ENCODE measurements at regions not wholly inside any gene's neighbourhood (a gene's known extent, or its start where the extent isn't known, plus 50 kb on each side); places are given as distances from the start of the nearest gene placed in this dataset.

- DNase-seq (ENCODE audit: low read depth, low spot score) = no peak
Measured at GRCh38 chr2:219997341-219997851, 370.0 kb downstream of the SLC4A3 start.

GRCh38 chr2:219998107-219998506, 370.7 kb downstream of the SLC4A3 start:
- DNase-seq (ENCODE audit: low read depth, low spot score) = no peak

- no peak for DNase-seq (ENCODE audit: low read depth, low spot score)
Measured at GRCh38 chr2:219998714-219999227, 371.3 kb downstream of the SLC4A3 start.

GRCh38 chr2:220000080-220000479, 372.6 kb downstream of the SLC4A3 start:
- DNase-seq (ENCODE audit: low read depth, low spot score) = no peak

- no peak for DNase-seq (ENCODE audit: low read depth, low spot score)
Measured at GRCh38 chr2:220000586-220000985, 373.2 kb downstream of the SLC4A3 start.

- no peak for DNase-seq (ENCODE audit: low read depth, low spot score)
Measured at GRCh38 chr2:220001751-220002150, 374.3 kb downstream of the SLC4A3 start.

GRCh38 chr2:220002251-220002650, 374.8 kb downstream of the SLC4A3 start:
- DNase-seq (ENCODE audit: low read depth, low spot score) = no peak

GRCh38 chr2:220002699-220003098, 375.3 kb downstream of the SLC4A3 start:
- no peak for DNase-seq (ENCODE audit: low read depth, low spot score)

GRCh38 chr2:220005362-220005761, 377.9 kb downstream of the SLC4A3 start:
- DNase-seq (ENCODE audit: low read depth, low spot score) = no peak

GRCh38 chr2:220006152-220006621, 378.8 kb downstream of the SLC4A3 start:
- no peak for DNase-seq (ENCODE audit: low read depth, low spot score)

GRCh38 chr2:220011859-220012258, 384.4 kb downstream of the SLC4A3 start:
- DNase-seq (ENCODE audit: low read depth, low spot score) = no peak

- no peak for DNase-seq (ENCODE audit: low read depth, low spot score)
Measured at GRCh38 chr2:220014961-220015360, 387.5 kb downstream of the SLC4A3 start.

- no peak for DNase-seq (ENCODE audit: low read depth, low spot score)
Measured at GRCh38 chr2:220015576-220015975, 388.1 kb downstream of the SLC4A3 start.

- no peak for DNase-seq (ENCODE audit: low read depth, low spot score)
Measured at GRCh38 chr2:220025207-220025606, 397.8 kb downstream of the SLC4A3 start.

- DNase-seq (ENCODE audit: low read depth, low spot score) = no peak
Measured at GRCh38 chr2:220029013-220029412, 401.6 kb downstream of the SLC4A3 start.

GRCh38 chr2:220033546-220033945, 406.1 kb downstream of the SLC4A3 start:
- DNase-seq (ENCODE audit: low read depth, low spot score) = no peak

GRCh38 chr2:220034426-220035130, 407.1 kb downstream of the SLC4A3 start:
- no peak for DNase-seq (ENCODE audit: low read depth, low spot score)

- no peak for DNase-seq (ENCODE audit: low read depth, low spot score)
Measured at GRCh38 chr2:220036431-220036830, 409.0 kb downstream of the SLC4A3 start.

GRCh38 chr2:220040346-220040745, 412.9 kb downstream of the SLC4A3 start:
- no peak for DNase-seq (ENCODE audit: low read depth, low spot score)

GRCh38 chr2:220041447-220041846, 414.0 kb downstream of the SLC4A3 start:
- no peak for DNase-seq (ENCODE audit: low read depth, low spot score)

- no peak for DNase-seq (ENCODE audit: low read depth, low spot score)
Measured at GRCh38 chr2:220043155-220043989, 415.9 kb downstream of the SLC4A3 start.

- no peak for DNase-seq (ENCODE audit: low read depth, low spot score)
Measured at GRCh38 chr2:220043990-220044335, 416.5 kb downstream of the SLC4A3 start.

GRCh38 chr2:220044383-220044782, 417.0 kb downstream of the SLC4A3 start:
- DNase-seq (ENCODE audit: low read depth, low spot score) = no peak

All from brain pericyte (primary cell).